Bronchial epithelial cell (primary cell): ENCODE measurements at regions not wholly inside any gene's neighbourhood (a gene's known extent, or its start where the extent isn't known, plus 50 kb on each side); places are given as distances from the start of the nearest gene placed in this dataset.

Experiments used
- DNase-seq: peaks from one replicate; pipeline ENCODE4 v3.0.0-alpha.2; 2010; ENCODE audit warnings: low read depth
- FAIRE-seq: peaks from 2 replicates; lab custom pipeline; 2011; peaks lifted over from hg19 to GRCh38; lab: Jason Lieb, UNC
- H3K27me3 ChIP-seq: 2 replicates; pipeline ENCODE4 v1.5.1; 2011; ENCODE audit warnings: low read length; ENCODE audit not compliant: control insufficient read depth, insufficient read depth
- H3K36me3 ChIP-seq: 2 replicates; pipeline ENCODE4 v1.5.1; 2011; ENCODE audit warnings: low read length; ENCODE audit not compliant: control insufficient read depth, insufficient read depth
- H3K4me3 ChIP-seq: 2 replicates; pipeline ENCODE4 v1.5.1; 2011; ENCODE audit warnings: mild to moderate bottlenecking, low read depth, low read length, control low read depth
- CTCF ChIP-seq: IDR thresholded peaks from 2 replicates; pipeline ENCODE4 v1.5.1; 2011; ENCODE audit warnings: mild to moderate bottlenecking, moderate library complexity, low read length, control low read depth, inconsistent platforms; ENCODE audit not compliant: insufficient read depth, severe bottlenecking

GRCh38 chr2:187799601-187800000 lies 245.4 kb upstream of the TFPI start:
- Histone ChIP-seq H3K27me3 (no peaks in the 10 kb centered on the region), H3K36me3 (no peaks in the 10 kb centered on the region), H3K4me3 (no peak overlapping the region)
- FAIRE-seq = no peak
- no peak for TF ChIP-seq CTCF
- no peak for DNase-seq

GRCh38 chr2:187803816-187804215 lies 249.6 kb upstream of the TFPI start:
- TF ChIP-seq CTCF = no peak
- FAIRE-seq = no peak
- DNase-seq = no peak
- Histone ChIP-seq H3K27me3 (no peaks in the 10 kb centered on the region), H3K36me3 (no peaks in the 10 kb centered on the region), H3K4me3 (no peak overlapping the region)

- FAIRE-seq = no peak
- no peak for TF ChIP-seq CTCF
- Histone ChIP-seq H3K27me3 (no peaks in the 10 kb centered on the region), H3K4me3 (no peak overlapping the region), H3K36me3 (no peaks in the 10 kb centered on the region)
- no peak for DNase-seq
Observed at GRCh38 chr2:187815113-187815512, 260.9 kb upstream of the TFPI start.

GRCh38 chr2:187819624-187820023 lies 265.4 kb upstream of the TFPI start:
- FAIRE-seq = no peak
- TF ChIP-seq CTCF = no peak
- DNase-seq = no peak

GRCh38 chr2:187825108-187825507 lies 270.9 kb upstream of the TFPI start:
- H3K36me3 ChIP-seq = no peaks in the 10 kb centered on the region
- DNase-seq (no peak), FAIRE-seq (no peak)
- no peak overlapping the region for H3K4me3 ChIP-seq
- H3K27me3 ChIP-seq = no peaks in the 10 kb centered on the region
- no peak for TF ChIP-seq CTCF

More at GRCh38 chr2:187819624-187820023, 265.4 kb upstream of the TFPI start:
- Histone ChIP-seq H3K27me3 (no peaks in the 10 kb centered on the region), H3K36me3 (no peaks in the 10 kb centered on the region), H3K4me3 (no peak overlapping the region)

GRCh38 chr2:187826023-187826422 lies 271.8 kb upstream of the TFPI start:
- H3K27me3 ChIP-seq = no peaks in the 10 kb centered on the region
- no peak overlapping the region for H3K4me3 ChIP-seq
- FAIRE-seq (no peak), DNase-seq (no peak)
- no peak for TF ChIP-seq CTCF
- no peaks in the 10 kb centered on the region for H3K36me3 ChIP-seq
